ENCODE measurements at regions not wholly inside any gene's neighbourhood (a gene's known extent, or its start where the extent isn't known, plus 50 kb on each side); places are given as distances from the start of the nearest gene placed in this dataset.
"Not testable (repeated sequence)": the region's sequence is repeated elsewhere in the genome, so short reads cannot be mapped to it uniquely, and the experiment has no call there.

- H3K36me3 ChIP-seq, result no peaks in the 10 kb centered on the region
- intact Hi-C loops (cut with DNase I), result no loop called here
- peak overlapping the region; percentile 62 for H3K27ac ChIP-seq
- H3K4me1 ChIP-seq, result peaks cover 20% of the 10 kb centered on the region
- peaks cover 3% of the 10 kb centered on the region for H3K9me3 ChIP-seq
- no peaks in the 10 kb centered on the region for H3K27me3 ChIP-seq
- H3K4me3 ChIP-seq, result no peak overlapping the region
- TF ChIP-seq CTCF (IDR thresholded peaks at IDR 0.05) (no peak), POLR2AphosphoS5 (IDR thresholded peaks at IDR 0.05; ENCODE audit: insufficient read depth in 1 of 2, low read depth in 1 of 2) (peak in 1 of 2 donors; percentile 44)
- DNase-seq (ENCODE audit: extremely low spot score in 2 of 2), result no peak
Measured at GRCh38 chr4:7134737-7135388, 57.5 kb upstream of the SORCS2 start.

GRCh38 chr4:7133818-7134650 lies 58.3 kb upstream of the SORCS2 start:
- H3K36me3 ChIP-seq; H3K27me3 ChIP-seq; intact Hi-C loops (cut with DNase I); H3K4me3 ChIP-seq; H3K9me3 ChIP-seq; DNase-seq (ENCODE audit: extremely low spot score in 2 of 2): not testable (repeated sequence)
- peak overlapping the region; percentile 62 for H3K27ac ChIP-seq
- H3K4me1 ChIP-seq, result peaks cover 20% of the 10 kb centered on the region

GRCh38 chr4:7132730-7133582 lies 59.4 kb upstream of the SORCS2 start:
- TF ChIP-seq POLR2A (IDR thresholded peaks at IDR 0.05) (no peak), POLR2AphosphoS5 (IDR thresholded peaks at IDR 0.05; ENCODE audit: insufficient read depth in 1 of 2, low read depth in 1 of 2) (no peak), CTCF (IDR thresholded peaks at IDR 0.05) (no peak)
- no peak for DNase-seq (ENCODE audit: extremely low spot score in 2 of 2)
- Histone ChIP-seq H3K9me3 (peaks cover 3% of the 10 kb centered on the region), H3K27me3 (no peaks in the 10 kb centered on the region), H3K4me1 (peaks cover 20% of the 10 kb centered on the region), H3K36me3 (no peaks in the 10 kb centered on the region), H3K4me3 (no peak overlapping the region), H3K27ac (no peak overlapping the region)
- intact Hi-C loops (cut with DNase I), result no loop called here

- intact Hi-C loops (cut with DNase I), result no loop called here
- TF ChIP-seq POLR2AphosphoS5 (IDR thresholded peaks at IDR 0.05; ENCODE audit: insufficient read depth in 1 of 2, low read depth in 1 of 2) (no peak), CTCF (IDR thresholded peaks at IDR 0.05) (no peak), POLR2A (IDR thresholded peaks at IDR 0.05) (no peak)
- no peak overlapping the region for H3K27ac ChIP-seq
Measured at GRCh38 chr4:7132249-7132648, 60.1 kb upstream of the SORCS2 start.

GRCh38 chr4:7131498-7132031 lies 60.8 kb upstream of the SORCS2 start:
- TF ChIP-seq POLR2A (IDR thresholded peaks at IDR 0.05) (no peak), POLR2AphosphoS5 (IDR thresholded peaks at IDR 0.05; ENCODE audit: insufficient read depth in 1 of 2, low read depth in 1 of 2) (no peak), CTCF (IDR thresholded peaks at IDR 0.05) (no peak)
- DNase-seq (ENCODE audit: extremely low spot score in 2 of 2), result no peak
- Histone ChIP-seq H3K9me3 (peaks cover 3% of the 10 kb centered on the region), H3K4me3 (no peak overlapping the region), H3K4me1 (peaks cover 20% of the 10 kb centered on the region), H3K27ac (no peak overlapping the region), H3K27me3 (no peaks in the 10 kb centered on the region), H3K36me3 (no peaks in the 10 kb centered on the region)
- intact Hi-C loops (cut with DNase I), result no loop called here

More at GRCh38 chr4:7132249-7132648, 60.1 kb upstream of the SORCS2 start:
- no peaks in the 10 kb centered on the region for H3K36me3 ChIP-seq
- H3K9me3 ChIP-seq, result peaks cover 3% of the 10 kb centered on the region
- H3K4me1 ChIP-seq, result peaks cover 20% of the 10 kb centered on the region
- DNase-seq (ENCODE audit: extremely low spot score in 2 of 2), result no peak
- no peak overlapping the region for H3K4me3 ChIP-seq
- H3K27me3 ChIP-seq, result no peaks in the 10 kb centered on the region

All from vagina (tissue), 2 donors.